Heart left ventricle (tissue), 13 donors: ENCODE measurements at regions not wholly inside any gene's neighbourhood (a gene's known extent, or its start where the extent isn't known, plus 50 kb on each side); places are given as distances from the start of the nearest gene placed in this dataset.

Experiments
- POLR2A ChIP-seq, 2 donors: fragments of 450-650 bp; IDR thresholded peaks; one replicate each; pipeline ENCODE4 v1.6.1; 2017; ENCODE audit warnings: antibody characterized with exemption in 2 of 2, mild to moderate bottlenecking in 2 of 2, moderate library complexity in 2 of 2
- TF ChIP-seq, protein P1 (sequence below), 12 donors: fragments of 200-600 bp; sonication (generic) in 4 of 12; IDR thresholded peaks; one replicate each; pipeline versions ENCODE4 v1.5.0 to v1.8.0; 2018 to 2022; ENCODE audit warnings: antibody characterized with exemption in 12 of 12, mild to moderate bottlenecking in 5 of 12
- donor health status: ischemic (EF 13 %, LVEDD 7.1; RV severe dilation, severe dysfunction).
- donor health status: DM: no; HTN: yes; CAD: no.
- donor health status: DM: no; HTN: no; CAD: no.
- donor health status: ischemic (EF 25% LVEDD 6.9; RV normal size, moderate dysfunction).
- donor health status: ischemic (EF 25% LVEDD 5.7; RV mildly dilated, moderate dysfunction).
- donor health status: ischemic (EF 35%, LVEDD 5.7; RV mildly dilated, moderate dysfunction).
- donor health status: nonischemic (EF 11% LVEDD 7.7; RV severe dilation, severe dysfunction).
- donor health status: DM: yes; HTN: yes; CAD: no.
- donor health status: PGD.
- donor health status: ischemic (EF 29% LVEDD 5.4; RV normal size, mild dysfunction).
- donor health status: nonischemic (EF 23%, LVEDD 6.1; RV moderate dilation, normal function).

DNA sequence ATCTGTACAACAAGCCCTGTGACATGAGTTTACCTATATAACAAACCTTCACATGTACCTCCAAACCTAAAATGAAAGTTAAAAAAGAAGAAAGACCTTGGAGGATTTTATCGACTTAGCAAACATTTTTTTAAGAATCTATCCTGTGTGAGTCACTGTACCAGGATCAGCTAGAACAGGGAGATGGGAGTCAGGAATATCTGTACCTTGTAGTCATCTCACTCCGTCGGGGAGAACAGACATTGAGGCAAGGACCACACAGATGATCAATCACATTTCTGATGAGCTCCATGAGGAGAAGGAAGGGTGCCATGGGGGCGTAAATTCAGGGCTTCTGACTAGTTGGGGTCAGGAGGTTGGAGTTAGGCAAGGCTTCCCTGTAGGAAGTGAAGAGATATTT, 310.6 kb downstream of the VRK1 start:
- TF ChIP-seq, protein P1, sequence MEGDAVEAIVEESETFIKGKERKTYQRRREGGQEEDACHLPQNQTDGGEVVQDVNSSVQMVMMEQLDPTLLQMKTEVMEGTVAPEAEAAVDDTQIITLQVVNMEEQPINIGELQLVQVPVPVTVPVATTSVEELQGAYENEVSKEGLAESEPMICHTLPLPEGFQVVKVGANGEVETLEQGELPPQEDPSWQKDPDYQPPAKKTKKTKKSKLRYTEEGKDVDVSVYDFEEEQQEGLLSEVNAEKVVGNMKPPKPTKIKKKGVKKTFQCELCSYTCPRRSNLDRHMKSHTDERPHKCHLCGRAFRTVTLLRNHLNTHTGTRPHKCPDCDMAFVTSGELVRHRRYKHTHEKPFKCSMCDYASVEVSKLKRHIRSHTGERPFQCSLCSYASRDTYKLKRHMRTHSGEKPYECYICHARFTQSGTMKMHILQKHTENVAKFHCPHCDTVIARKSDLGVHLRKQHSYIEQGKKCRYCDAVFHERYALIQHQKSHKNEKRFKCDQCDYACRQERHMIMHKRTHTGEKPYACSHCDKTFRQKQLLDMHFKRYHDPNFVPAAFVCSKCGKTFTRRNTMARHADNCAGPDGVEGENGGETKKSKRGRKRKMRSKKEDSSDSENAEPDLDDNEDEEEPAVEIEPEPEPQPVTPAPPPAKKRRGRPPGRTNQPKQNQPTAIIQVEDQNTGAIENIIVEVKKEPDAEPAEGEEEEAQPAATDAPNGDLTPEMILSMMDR (IDR thresholded peaks at IDR 0.05) = no peak
- TF ChIP-seq POLR2A (IDR thresholded peaks at IDR 0.05) = no peak
